Right cardiac atrium (tissue), 5 donors: ENCODE measurements at regions not wholly inside any gene's neighbourhood (a gene's known extent, or its start where the extent isn't known, plus 50 kb on each side); places are given as distances from the start of the nearest gene placed in this dataset.

Source experiments
- ATAC-seq, 2 donors: fragments of 200-7000 bp; cut with Tn5 transposase; one replicate each; pipeline versions ENCODE4 v1.8.0 to v1.9.1; 2020; ENCODE audit warnings: moderate library complexity in 2 of 2, mild to moderate bottlenecking in 1 of 2
- DNase-seq, 3 donors: peaks; one replicate each; pipeline ENCODE4 v3.0.0-alpha.2; 2020
- H3K27ac ChIP-seq: one replicate; pipeline ENCODE4 v1.5.1; 2013; ENCODE audit warnings: mild to moderate bottlenecking, low read length, control low read depth, moderate library complexity
- H3K27me3 ChIP-seq: one replicate; pipeline ENCODE4 v1.6.1; 2013; ENCODE audit not compliant: control insufficient read depth, insufficient read depth
- H3K4me1 ChIP-seq: one replicate; pipeline ENCODE4 v1.6.1; 2013; ENCODE audit warnings: low read length; ENCODE audit not compliant: control insufficient read depth, insufficient read depth
- H3K4me3 ChIP-seq: one replicate; pipeline ENCODE4 v1.5.1; 2013; ENCODE audit warnings: low read length, control low read depth
- H3K9me3 ChIP-seq: one replicate; pipeline ENCODE4 v1.6.1; 2013; ENCODE audit warnings: low read length; ENCODE audit not compliant: control insufficient read depth
- WGBS: extraction: QIAGEN DNeasy Blood & Tissue Kit; methylation state at CpG from one replicate; pipeline ENCODE4 v1.1.7; 2013; 5-methylcytosine and 5-hydroxymethylcytosine counted together
- intact Hi-C, 4 donors: fragments of 100-400 bp; cut with DNase I; formaldehyde crosslinking; loops; one replicate each; pipeline versions ENCODE4 v1.11.0 to v1.14.0; 2022 to 2023
- donor health status: healthy with polysubstance abuse.
- donor health status: DM: no; HTN: yes; CAD: no.
- donor health status: DM: no; HTN: no; CAD: no.
- donor health status: DM: no; HTN: yes; CAD: no; lungs with severe emphysema.
- donor health status: DM: yes; HTN: yes; CAD: no.

DNA sequence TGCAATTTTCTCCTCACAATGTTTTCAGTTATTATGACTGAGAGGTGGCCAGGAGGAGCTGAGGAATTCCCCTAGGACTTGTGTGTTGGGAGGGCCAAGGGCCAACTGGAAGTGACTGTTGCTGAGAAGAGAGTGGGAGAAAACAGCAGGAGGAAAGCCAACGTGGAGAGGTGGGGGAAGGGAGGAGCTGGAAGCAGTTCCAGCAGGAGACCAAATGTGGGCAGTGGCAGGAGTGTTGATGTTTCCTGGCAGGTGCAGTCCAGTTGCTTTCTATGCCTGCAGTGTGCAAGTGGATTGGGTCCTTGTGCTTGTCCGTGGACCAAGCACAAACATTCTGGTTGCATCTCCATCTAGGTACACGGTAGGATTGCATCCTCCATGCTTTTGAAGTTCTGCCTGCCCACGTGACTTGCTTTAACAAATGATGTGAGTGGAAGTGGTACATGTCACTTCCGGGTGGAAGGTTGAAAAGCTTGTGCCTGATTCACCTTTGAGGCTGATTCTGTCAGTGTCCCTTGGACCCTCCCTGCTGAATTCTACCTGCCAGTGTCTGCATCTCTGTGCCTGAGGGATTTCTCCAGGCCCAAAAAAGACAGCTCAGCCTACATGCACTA lies 54.7 kb upstream of the CRHR1 start:
- Histone ChIP-seq H3K9me3 (peaks cover 9% of the 10 kb centered on the region), H3K27ac (no peak overlapping the region), H3K4me3 (no peak overlapping the region), H3K27me3 (no peaks in the 10 kb centered on the region), H3K4me1 (no peaks in the 10 kb centered on the region)
- no peak for DNase-seq
- ATAC-seq = no peak
- WGBS = 61% methylated on average over 5 of the region's 5 CpGs
- intact Hi-C loops = no loop called here

DNA sequence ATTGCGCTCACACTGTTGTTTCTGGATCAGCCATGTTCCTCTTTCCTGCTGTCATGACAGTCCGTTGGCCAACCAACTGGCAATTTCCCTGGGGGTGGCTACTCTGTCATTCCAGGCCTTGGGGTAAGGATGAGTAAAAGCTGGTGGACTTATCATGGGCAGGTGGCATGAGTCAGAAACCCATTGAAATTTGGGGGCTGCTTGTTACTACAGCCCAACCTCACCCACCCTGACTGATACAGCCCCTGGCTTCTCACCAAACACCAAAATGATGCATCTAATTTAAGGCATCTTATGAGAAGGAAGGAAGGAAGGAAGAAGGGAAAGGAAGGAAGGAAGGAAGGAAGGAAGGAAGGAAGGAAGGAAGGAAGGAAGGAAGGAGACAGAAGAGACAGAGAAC lies 53.9 kb upstream of the CRHR1 start:
- intact Hi-C loops = no loop called here
- Histone ChIP-seq H3K27me3 (no peaks in the 10 kb centered on the region), H3K4me3 (no peak overlapping the region), H3K4me1 (no peaks in the 10 kb centered on the region), H3K9me3 (peaks cover 9% of the 10 kb centered on the region), H3K27ac (no peak overlapping the region)
- DNase-seq (no peak), ATAC-seq (no peak)
- 86% methylated on average over 2 of the region's 2 CpGs for WGBS

DNA sequence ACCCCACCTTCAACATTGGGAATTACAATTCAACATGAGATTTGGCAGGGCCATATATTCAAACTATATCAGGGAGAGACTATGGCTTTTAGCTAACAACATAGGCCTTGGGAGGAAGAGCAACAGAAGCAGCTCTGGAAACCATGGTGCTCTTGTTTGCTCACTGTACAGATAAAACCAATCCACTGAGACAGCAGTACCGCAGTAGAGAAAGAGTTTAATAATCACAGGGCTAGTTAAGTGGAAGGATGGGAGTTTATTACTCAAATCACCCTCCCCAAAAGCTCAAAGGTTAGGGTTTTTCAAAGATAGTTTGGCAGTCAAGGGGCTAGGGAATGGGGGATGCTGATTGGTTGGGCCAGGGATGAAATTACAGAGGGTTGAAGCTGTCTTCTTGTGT lies 52.7 kb upstream of the CRHR1 start:
- H3K27me3 ChIP-seq = no peaks in the 10 kb centered on the region
- DNase-seq (no peak), ATAC-seq (no peak)
- no peaks in the 10 kb centered on the region for H3K4me1 ChIP-seq
- H3K4me3 ChIP-seq = no peak overlapping the region
- peaks cover 9% of the 10 kb centered on the region for H3K9me3 ChIP-seq
- intact Hi-C loops = no loop called here
- 89% methylated on average over 1 of the region's 1 CpG for WGBS
- H3K27ac ChIP-seq = no peak overlapping the region

DNA sequence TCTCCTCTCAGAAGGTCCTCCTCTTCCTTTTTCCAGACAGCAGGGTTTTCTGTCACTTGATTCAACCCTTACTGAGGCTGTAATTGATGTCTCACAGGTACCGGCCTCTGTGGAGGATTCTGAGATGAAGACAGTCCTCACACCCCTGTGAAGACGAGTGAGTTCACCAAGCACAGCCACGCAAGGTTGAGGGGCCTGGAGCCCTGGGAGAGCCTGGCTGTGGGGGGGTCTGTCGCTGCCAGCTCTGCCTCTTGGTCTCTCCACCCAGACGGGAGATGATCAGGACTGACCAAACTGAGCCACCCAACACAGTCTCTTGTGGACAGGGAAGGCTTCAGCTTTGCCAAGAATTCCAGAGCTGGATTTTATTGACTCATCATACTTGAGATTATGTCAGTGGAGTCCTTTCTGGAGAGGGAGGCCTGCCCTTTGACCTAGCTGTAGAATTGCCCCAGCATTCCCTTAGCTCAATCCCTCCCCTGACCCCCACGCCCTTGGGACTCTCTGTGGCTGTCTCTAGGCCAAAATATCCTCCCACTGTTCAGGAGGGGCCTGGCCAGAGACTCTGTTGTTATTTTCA lies 51.1 kb upstream of the CRHR1 start:
- H3K9me3 ChIP-seq = peaks cover 9% of the 10 kb centered on the region
- H3K27ac ChIP-seq = no peak overlapping the region
- DNase-seq = no peak
- H3K27me3 ChIP-seq = no peaks in the 10 kb centered on the region
- WGBS = 66% methylated on average over 6 of the region's 6 CpGs
- intact Hi-C loops = no loop called here
- no peak for ATAC-seq
- no peak overlapping the region for H3K4me3 ChIP-seq
- no peaks in the 10 kb centered on the region for H3K4me1 ChIP-seq

DNA sequence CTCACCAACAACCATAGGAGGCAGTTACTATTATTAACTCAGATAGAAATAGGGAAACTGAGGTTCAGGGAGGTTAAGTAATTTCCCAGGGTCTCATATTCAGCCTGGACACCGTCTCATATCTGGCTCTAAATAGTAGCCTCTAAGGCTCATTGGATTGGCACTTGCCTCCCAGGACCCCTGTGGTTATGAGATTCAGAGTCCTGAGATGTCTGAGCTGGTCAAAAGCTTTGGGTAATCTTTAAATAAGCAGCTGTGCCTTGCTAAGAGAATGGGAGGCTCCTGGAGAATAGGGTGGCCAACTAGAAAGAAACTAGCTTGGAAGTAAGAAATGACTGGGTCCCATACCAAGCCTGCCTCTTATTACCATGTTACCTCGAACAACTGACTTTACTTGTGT lies 50.3 kb upstream of the CRHR1 start:
- 46% methylated on average over 2 of the region's 2 CpGs for WGBS
- DNase-seq (no peak), ATAC-seq (no peak)
- H3K9me3 ChIP-seq = peaks cover 9% of the 10 kb centered on the region
- no peaks in the 10 kb centered on the region for H3K4me1 ChIP-seq
- H3K4me3 ChIP-seq = no peak overlapping the region
- intact Hi-C loops = no loop called here
- no peaks in the 10 kb centered on the region for H3K27me3 ChIP-seq
- no peak overlapping the region for H3K27ac ChIP-seq
